ENCODE measurements at regions not wholly inside any gene's neighbourhood (a gene's known extent, or its start where the extent isn't known, plus 50 kb on each side); places are given as distances from the start of the nearest gene placed in this dataset.

GRCh38 chr1:172914501-172915144 is 136.1 kb downstream of the TNFSF18 start:
- Histone ChIP-seq H3K36me3 (ENCODE audit: insufficient read depth, low read length) (no peaks in the 10 kb centered on the region), H3K4me1 (ENCODE audit: insufficient read depth, low read length, severe bottlenecking) (no peaks in the 10 kb centered on the region), H3K9ac (ENCODE audit: low read length) (no peak overlapping the region), H3F3A (ENCODE audit: insufficient read depth, low read length) (no peaks in the 10 kb centered on the region), H3K27me3 (ENCODE audit: insufficient read depth, low read length) (no peaks in the 10 kb centered on the region), H3K9me2 (ENCODE audit: low read depth, low read length) (no peaks in the 10 kb centered on the region), H2AFZ (ENCODE audit: low read length) (no peak overlapping the region), H3K9me3 (ENCODE audit: low read length) (peaks cover 6% of the 10 kb centered on the region), H3K4me2 (ENCODE audit: low read length) (no peak overlapping the region), H3K79me2 (ENCODE audit: insufficient read depth, low read length) (no peaks in the 10 kb centered on the region), H4K20me1 (ENCODE audit: insufficient read depth, low read length) (no peaks in the 10 kb centered on the region), H3K27ac (ENCODE audit: low read depth, low read length, poor library complexity, severe bottlenecking) (no peak overlapping the region), H3K4me3 (ENCODE audit: low read depth, low read length, poor library complexity, severe bottlenecking) (no peak overlapping the region)
- TF ChIP-seq CTCF (IDR thresholded peaks at IDR 0.05; ENCODE audit: low read length), result no peak
- no peak for TF ChIP-seq EZH2 (IDR thresholded peaks at IDR 0.05; ENCODE audit: borderline replicate concordance, low read length)

GRCh38 chr1:172915271-172915670 is 135.5 kb downstream of the TNFSF18 start:
- no peaks in the 10 kb centered on the region for H4K20me1 ChIP-seq (ENCODE audit: insufficient read depth, low read length)
- H3K36me3 ChIP-seq (ENCODE audit: insufficient read depth, low read length), result no peaks in the 10 kb centered on the region
- TF ChIP-seq CTCF (IDR thresholded peaks at IDR 0.05; ENCODE audit: low read length) (no peak), EZH2 (IDR thresholded peaks at IDR 0.05; ENCODE audit: borderline replicate concordance, low read length) (no peak)
- no peaks in the 10 kb centered on the region for H3K9me2 ChIP-seq (ENCODE audit: low read depth, low read length)
- no peaks in the 10 kb centered on the region for H3K27me3 ChIP-seq (ENCODE audit: insufficient read depth, low read length)
- no peaks in the 10 kb centered on the region for H3K79me2 ChIP-seq (ENCODE audit: insufficient read depth, low read length)
- no peak overlapping the region for H3K4me3 ChIP-seq (ENCODE audit: low read depth, low read length, poor library complexity, severe bottlenecking)
- H3K9ac ChIP-seq (ENCODE audit: low read length), result no peak overlapping the region
- H3F3A ChIP-seq (ENCODE audit: insufficient read depth, low read length), result no peaks in the 10 kb centered on the region
- peaks cover 6% of the 10 kb centered on the region for H3K9me3 ChIP-seq (ENCODE audit: low read length)
- H2AFZ ChIP-seq (ENCODE audit: low read length), result no peak overlapping the region
- no peak overlapping the region for H3K4me2 ChIP-seq (ENCODE audit: low read length)
- no peak overlapping the region for H3K27ac ChIP-seq (ENCODE audit: low read depth, low read length, poor library complexity, severe bottlenecking)
- no peaks in the 10 kb centered on the region for H3K4me1 ChIP-seq (ENCODE audit: insufficient read depth, low read length, severe bottlenecking)

- H2AFZ ChIP-seq (ENCODE audit: low read length), result no peak overlapping the region
- no peak overlapping the region for H3K4me3 ChIP-seq (ENCODE audit: low read depth, low read length, poor library complexity, severe bottlenecking)
- no peak for TF ChIP-seq EZH2 (IDR thresholded peaks at IDR 0.05; ENCODE audit: borderline replicate concordance, low read length)
- TF ChIP-seq CTCF (IDR thresholded peaks at IDR 0.05; ENCODE audit: low read length), result no peak
- peaks cover 6% of the 10 kb centered on the region for H3K9me3 ChIP-seq (ENCODE audit: low read length)
- H4K20me1 ChIP-seq (ENCODE audit: insufficient read depth, low read length), result no peaks in the 10 kb centered on the region
- H3K4me2 ChIP-seq (ENCODE audit: low read length), result no peak overlapping the region
- H3K36me3 ChIP-seq (ENCODE audit: insufficient read depth, low read length), result no peaks in the 10 kb centered on the region
- no peak overlapping the region for H3K9ac ChIP-seq (ENCODE audit: low read length)
- H3K27me3 ChIP-seq (ENCODE audit: insufficient read depth, low read length), result no peaks in the 10 kb centered on the region
- H3K27ac ChIP-seq (ENCODE audit: low read depth, low read length, poor library complexity, severe bottlenecking), result no peak overlapping the region
- no peaks in the 10 kb centered on the region for H3K79me2 ChIP-seq (ENCODE audit: insufficient read depth, low read length)
- H3F3A ChIP-seq (ENCODE audit: insufficient read depth, low read length), result no peaks in the 10 kb centered on the region
- H3K9me2 ChIP-seq (ENCODE audit: low read depth, low read length), result no peaks in the 10 kb centered on the region
- H3K4me1 ChIP-seq (ENCODE audit: insufficient read depth, low read length, severe bottlenecking), result no peaks in the 10 kb centered on the region
Observed at GRCh38 chr1:172916116-172916515, 134.6 kb downstream of the TNFSF18 start.
